Hepatocyte (in vitro differentiated cells): ENCODE measurements at regions not wholly inside any gene's neighbourhood (a gene's known extent, or its start where the extent isn't known, plus 50 kb on each side); places are given as distances from the start of the nearest gene placed in this dataset.

Experiments used
- EZH2 ChIP-seq: fragments of 200-600 bp; sonication (generic); IDR thresholded peaks from 2 replicates; pipeline ENCODE4 v1.6.1; 2016; ENCODE audit warnings: antibody characterized with exemption, mild to moderate bottlenecking, borderline replicate concordance
- EZH2phosphoT487 ChIP-seq: fragments of 200-600 bp; sonication (generic); IDR thresholded peaks from one replicate; pipeline ENCODE4 v1.6.1; 2018; ENCODE audit warnings: antibody characterized with exemption, mild to moderate bottlenecking, low read depth, moderate library complexity; ENCODE audit not compliant: unreplicated experiment, severe bottlenecking
- TF ChIP-seq, protein P1 (sequence below): fragments of 200-600 bp; sonication (generic); IDR thresholded peaks from 2 replicates; pipeline ENCODE4 v1.5.1; 2016; ENCODE audit warnings: antibody characterized with exemption, mild to moderate bottlenecking; ENCODE audit not compliant: poor library complexity

GRCh38 chr1:30477588-30477987, 245.8 kb downstream of the MATN1 start:
- TF ChIP-seq, protein P1, sequence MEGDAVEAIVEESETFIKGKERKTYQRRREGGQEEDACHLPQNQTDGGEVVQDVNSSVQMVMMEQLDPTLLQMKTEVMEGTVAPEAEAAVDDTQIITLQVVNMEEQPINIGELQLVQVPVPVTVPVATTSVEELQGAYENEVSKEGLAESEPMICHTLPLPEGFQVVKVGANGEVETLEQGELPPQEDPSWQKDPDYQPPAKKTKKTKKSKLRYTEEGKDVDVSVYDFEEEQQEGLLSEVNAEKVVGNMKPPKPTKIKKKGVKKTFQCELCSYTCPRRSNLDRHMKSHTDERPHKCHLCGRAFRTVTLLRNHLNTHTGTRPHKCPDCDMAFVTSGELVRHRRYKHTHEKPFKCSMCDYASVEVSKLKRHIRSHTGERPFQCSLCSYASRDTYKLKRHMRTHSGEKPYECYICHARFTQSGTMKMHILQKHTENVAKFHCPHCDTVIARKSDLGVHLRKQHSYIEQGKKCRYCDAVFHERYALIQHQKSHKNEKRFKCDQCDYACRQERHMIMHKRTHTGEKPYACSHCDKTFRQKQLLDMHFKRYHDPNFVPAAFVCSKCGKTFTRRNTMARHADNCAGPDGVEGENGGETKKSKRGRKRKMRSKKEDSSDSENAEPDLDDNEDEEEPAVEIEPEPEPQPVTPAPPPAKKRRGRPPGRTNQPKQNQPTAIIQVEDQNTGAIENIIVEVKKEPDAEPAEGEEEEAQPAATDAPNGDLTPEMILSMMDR: no peak
- TF ChIP-seq EZH2 (no peak), EZH2phosphoT487 (no peak)
